ENCODE measurements at regions not wholly inside any gene's neighbourhood (a gene's known extent, or its start where the extent isn't known, plus 50 kb on each side); places are given as distances from the start of the nearest gene placed in this dataset.

DNA sequence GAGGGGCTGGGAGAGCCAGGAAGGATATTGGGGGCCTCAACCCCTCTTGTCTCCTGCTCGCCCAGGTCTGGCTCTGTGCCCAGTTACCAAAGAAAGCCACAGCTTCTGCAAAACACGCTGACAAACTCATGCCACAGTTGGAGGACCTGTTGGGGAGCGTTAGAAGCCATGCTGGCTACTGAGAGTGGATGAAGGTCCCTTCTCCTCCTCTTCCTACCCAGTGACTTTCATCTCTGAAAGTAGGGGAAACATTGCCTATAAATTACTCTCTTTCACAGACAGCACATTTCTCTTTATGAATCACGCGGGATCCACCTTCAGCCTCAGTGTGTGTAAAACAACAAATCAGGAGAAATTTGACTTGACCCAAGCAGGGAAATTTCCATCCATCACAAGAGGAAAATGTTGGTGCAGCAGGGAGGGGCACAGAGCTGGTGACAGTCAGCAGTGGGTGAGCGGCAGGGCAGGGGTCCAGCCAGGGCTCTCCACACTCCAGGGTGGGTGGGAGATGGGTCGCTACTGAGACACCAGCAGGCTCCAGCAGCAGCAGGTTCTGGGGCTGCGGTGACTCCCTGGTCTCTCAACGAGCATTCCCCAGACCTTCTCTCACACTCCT lies 181.9 kb downstream of the FGF18 start:
- DNase-seq (ENCODE audit: low read depth, low spot score): no peak

GRCh38 chr5:171603591-171603990 lies 182.0 kb upstream of the SMIM23 start:
- no peak for DNase-seq (ENCODE audit: low read depth, low spot score)

- no peak for DNase-seq (ENCODE audit: low read depth, low spot score)
Observed at GRCh38 chr5:171604195-171604594, 181.4 kb upstream of the SMIM23 start.

DNA sequence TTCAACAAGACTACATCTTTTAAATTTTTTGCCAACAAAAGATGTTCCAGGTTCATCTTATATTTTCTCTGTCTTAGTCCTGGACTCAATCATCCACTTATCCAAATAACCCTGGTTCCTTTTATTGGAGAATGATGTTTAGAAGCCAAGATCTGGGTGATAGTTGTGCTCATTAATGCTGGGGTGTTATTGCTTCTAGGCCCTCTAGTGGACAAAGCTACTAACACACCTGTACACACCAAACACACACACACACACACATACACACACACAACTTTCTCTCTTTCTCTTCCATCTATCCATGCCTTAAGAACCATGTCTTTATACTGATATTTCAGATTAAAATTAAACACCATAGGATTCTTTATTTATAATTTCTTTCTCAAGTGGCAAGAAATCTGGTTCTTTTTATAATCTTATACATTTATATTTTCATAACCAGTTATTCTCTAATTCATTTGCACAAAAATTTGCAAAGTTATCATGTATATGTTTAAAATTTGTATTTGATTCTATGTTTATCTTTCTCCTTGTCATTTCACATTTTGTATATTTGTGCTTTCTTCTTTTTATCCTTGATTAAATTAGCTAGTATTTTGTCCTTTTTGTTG lies 179.1 kb upstream of the SMIM23 start:
- DNase-seq (ENCODE audit: low read depth, low spot score): no peak

GRCh38 chr5:171607863-171608262 lies 177.8 kb upstream of the SMIM23 start:
- DNase-seq (ENCODE audit: low read depth, low spot score): no peak

DNA sequence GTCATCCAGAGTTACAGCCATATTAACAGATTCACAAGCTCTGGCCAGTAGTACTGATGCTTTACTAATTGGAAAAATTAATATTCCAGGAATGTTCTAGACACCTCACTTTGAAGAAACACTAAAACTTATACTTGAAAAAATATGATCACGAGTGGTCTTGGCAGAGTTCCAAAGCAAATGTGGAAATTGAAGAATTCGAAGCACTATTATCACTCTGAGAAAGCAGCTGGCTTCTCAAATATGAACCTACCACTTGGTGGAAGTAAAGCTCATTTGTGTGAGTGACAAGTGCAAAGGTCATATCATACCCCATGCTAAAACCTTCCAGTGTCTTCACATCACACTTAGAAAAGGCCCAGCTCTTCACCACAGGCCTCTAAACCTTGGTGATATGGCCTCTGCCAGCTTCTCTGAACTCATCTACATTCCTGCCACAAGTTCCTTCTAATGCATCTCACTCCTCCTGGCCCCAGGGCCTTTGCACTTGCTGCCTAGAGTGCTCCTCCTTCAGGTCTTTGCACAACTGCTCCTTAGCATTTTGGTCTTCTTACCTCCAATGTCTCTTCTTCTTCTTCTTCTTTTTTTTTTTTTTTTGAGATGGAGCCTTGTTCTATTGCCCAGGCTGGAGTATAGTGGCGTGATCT lies 175.7 kb upstream of the SMIM23 start:
- DNase-seq (ENCODE audit: low read depth, low spot score): no peak

- DNase-seq (ENCODE audit: low read depth, low spot score): no peak
Observed at GRCh38 chr5:171610686-171611085, 174.9 kb upstream of the SMIM23 start.

DNA sequence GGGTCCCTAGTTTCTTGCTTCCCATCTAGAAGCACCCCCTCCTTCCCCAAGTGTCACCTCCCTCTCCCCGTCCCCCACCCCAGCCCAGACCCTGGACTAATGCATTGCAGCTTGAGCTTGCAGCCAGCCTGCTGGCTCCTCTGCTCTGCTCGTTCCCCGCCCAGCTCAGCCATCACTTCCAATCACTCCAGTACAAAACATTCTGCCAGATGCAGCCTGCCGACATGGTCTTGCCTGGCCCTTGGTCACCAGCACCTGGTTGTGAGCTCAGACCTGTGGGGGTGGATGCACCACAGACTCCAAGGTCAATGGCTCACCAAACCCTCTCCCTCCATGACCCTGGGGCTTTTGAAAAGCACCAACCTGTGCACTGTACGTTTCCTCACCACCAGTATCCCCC lies 172.9 kb upstream of the SMIM23 start:
- no peak for DNase-seq (ENCODE audit: low read depth, low spot score)

GRCh38 chr5:171614511-171614910 lies 171.1 kb upstream of the SMIM23 start:
- no peak for DNase-seq (ENCODE audit: low read depth, low spot score)

DNA sequence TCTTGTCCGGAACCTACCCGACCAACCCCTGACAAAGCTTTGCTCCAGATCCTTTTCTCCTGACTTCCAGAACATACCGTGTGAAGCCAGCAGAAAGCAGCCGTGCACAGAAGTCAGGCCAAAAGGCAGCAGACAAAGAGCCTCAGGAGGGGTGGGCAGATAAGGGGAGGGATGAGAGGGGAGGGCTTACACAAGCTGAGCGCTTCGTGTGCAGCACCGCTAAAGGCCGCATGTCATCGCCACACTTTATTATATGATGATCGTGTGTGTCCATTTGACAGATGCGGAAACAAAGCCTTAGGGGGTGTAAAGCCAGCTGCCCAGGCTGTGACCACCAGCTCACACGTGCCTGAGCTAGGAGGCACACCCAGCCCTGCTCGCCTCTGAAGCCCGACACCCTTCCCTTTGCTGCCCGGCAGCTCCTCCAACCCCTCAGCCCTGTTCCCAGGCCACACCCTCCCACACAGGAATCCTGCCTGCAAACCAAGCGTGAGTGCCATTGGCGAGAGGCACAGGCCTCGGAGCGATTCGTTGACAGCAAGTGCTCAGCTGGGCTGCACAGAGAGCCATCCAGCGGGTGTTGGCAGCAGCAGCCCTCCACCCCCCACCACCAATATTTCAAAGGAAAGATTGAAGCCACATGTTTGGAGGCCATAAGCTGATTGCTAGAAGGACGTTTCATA lies 170.5 kb upstream of the SMIM23 start:
- DNase-seq (ENCODE audit: low read depth, low spot score): no peak

DNA sequence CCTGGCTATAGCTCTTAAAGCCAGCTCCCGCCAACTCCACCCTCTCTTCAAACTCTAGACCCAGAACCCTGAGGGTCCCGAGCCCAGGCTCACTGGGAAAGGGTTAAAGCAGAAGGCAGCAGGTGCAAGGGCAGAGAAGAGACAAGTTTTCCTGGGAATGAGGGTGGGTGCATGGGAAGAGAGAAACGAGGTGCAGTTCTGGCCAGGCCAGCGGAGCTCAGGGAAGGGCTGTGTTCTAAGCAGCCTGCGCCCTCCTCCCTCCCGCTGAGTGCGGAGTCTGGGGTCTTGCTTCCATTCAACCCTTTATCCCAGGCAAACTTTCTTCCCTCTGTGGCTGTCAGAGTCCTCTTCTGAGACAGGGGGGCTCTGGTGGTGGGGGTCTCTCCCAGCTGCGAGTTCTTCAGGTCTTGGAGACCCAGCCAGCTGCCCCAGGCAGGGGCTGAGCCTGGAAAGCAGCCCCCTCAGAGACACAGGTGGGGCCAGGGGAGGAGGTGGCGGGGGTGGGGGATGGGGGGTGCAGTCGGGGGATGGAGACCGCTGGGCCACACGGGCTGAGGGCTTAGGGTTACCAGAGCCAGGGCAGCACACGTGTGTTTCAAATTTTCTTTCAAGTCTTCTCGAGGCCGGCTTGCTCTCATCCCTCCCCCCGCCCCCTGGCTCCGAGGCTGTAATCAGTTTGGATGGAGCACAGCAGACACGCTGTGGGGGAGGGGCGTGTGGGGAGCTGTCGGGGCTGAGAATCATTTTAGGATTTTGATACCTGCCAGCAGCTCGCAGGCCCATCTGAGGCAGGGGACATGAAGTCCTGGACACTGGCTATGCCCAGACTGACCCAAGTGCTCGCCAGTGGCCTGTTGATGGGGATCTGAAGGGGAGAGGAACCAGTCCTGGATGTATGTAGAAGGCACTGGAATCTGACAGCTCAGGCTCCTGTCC lies 169.6 kb upstream of the SMIM23 start:
- no peak for DNase-seq (ENCODE audit: low read depth, low spot score)

DNA sequence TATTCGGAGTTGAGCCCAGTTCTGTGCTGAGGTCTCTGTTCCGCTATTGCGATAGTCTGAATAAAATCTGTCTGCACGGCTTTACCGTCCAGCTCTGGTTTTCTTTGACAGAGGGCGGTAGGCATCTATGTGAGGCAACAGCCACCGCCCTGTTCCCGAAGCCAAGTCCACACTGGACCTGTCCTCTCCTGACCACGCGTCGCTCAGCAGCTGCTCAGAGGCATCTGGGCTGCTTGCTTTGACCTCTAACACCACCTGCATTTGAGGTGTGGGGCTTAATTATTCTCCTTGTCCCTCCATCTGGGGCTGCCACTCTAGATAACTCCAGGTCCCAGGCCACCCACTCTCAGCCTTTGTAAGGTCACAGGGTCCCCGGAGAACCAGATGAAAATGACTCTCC lies 168.4 kb upstream of the SMIM23 start:
- no peak for DNase-seq (ENCODE audit: low read depth, low spot score)

GRCh38 chr5:171617817-171618591 lies 167.6 kb upstream of the SMIM23 start:
- no peak for DNase-seq (ENCODE audit: low read depth, low spot score)

DNA sequence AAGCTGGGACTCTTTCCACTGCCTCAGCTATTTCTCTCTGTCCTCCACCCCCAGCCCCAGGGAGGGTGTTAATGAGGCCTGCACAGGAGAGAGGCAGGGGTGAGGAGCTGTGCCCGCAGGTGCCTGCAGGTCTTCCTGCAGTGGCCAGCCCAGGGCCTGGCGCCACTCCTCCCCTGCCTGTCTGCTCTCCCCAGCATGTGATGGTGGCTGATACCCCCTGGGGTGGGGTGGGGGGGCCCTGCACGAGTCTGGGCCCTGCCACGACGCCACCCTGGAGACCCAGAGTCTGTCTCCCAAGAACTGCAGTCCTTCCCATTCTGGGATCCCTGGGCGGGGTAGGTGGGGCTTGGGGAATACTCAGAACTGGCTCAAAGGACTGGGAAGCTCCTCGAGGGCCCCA lies 166.4 kb upstream of the SMIM23 start:
- no peak for DNase-seq (ENCODE audit: low read depth, low spot score)

- DNase-seq (ENCODE audit: low read depth, low spot score): no peak
Observed at GRCh38 chr5:171619744-171620143, 165.9 kb upstream of the SMIM23 start.

GRCh38 chr5:171622010-171622409 lies 163.6 kb upstream of the SMIM23 start:
- no peak for DNase-seq (ENCODE audit: low read depth, low spot score)

DNA sequence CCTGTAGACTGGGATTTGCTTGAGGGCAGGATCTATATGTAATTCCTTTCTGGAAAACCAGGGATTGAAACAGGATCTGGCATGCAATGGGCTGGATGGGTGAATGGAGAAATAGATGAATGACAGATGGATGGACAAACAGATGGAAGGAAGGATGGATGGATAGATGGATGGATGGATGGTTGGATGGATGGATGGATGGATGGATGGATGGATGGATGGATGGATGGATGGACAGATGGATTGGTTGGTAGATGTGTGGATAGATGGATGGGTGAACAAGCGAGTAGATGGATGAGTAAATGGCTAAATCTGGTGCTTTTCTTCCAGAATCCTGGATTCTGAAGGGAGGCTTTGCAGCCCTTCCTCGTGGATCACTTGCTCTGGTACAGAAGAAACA lies 162.5 kb upstream of the SMIM23 start:
- DNase-seq (ENCODE audit: low read depth, low spot score): no peak

GRCh38 chr5:171623551-171624097 lies 162.0 kb upstream of the SMIM23 start:
- DNase-seq (ENCODE audit: low read depth, low spot score): peak; percentile 95

DNA sequence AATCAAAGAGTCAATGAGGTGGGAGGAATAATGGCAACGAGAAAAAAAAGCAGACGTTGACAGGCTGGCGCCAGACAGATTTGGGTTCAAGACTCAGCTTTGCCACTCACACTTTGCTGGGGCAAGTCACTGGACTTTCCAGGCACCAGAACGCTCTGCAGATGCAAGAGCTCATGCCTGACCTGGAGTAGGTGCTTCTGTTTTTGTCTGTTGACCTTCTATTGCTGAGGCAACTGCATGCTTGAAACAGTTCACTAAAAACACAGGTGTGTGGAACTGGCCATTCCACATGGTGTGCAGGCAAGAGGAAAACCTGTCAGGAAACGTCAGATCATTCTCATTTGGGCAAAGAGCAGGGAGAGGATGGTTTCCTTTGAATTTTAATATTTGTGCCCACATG lies 161.2 kb upstream of the SMIM23 start:
- DNase-seq (ENCODE audit: low read depth, low spot score): no peak

- DNase-seq (ENCODE audit: low read depth, low spot score): no peak
Observed at GRCh38 chr5:171625646-171626045, 160.0 kb upstream of the SMIM23 start.

Data from iPS DF 19.7 (cell line).